ENCODE measurements at regions not wholly inside any gene's neighbourhood (a gene's known extent, or its start where the extent isn't known, plus 50 kb on each side); places are given as distances from the start of the nearest gene placed in this dataset.

DNA sequence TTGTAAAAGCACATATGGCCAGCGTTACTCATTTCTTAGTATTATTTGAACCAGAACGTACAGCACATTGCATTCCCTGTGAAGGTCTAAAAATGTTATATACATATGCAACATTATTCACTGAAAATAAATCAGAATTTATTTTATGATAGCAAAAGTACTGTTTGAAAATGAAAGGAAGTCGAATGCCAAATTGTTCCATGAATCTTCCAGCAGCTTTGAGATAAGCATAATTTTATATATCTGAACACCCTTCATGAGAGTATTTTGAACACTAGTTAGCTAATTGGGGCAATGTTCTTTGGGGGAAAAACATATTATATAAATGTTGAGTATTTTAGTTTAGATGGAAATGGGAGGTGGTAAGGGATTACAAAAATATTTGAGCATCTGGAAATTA lies 300.7 kb upstream of the SYT1 start (continued):
- TF ChIP-seq CHD4 (IDR thresholded peaks at IDR 0.05; ENCODE audit: borderline replicate concordance) (no peak), CHD2 (IDR thresholded peaks at IDR 0.05; ENCODE audit: low read length, partially characterized antibody) (no peak), HOXA7 (CRISPR knock-in tag; IDR thresholded peaks at IDR 0.05) (no peak)

- no peak for TF ChIP-seq HOXB5 (CRISPR knock-in tag; IDR thresholded peaks at IDR 0.05)
- TF ChIP-seq RCOR1 (IDR thresholded peaks at IDR 0.05; ENCODE audit: low read depth, low read length), result no peak
- no peak for TF ChIP-seq SREBF2 (IDR thresholded peaks at IDR 0.05)
- TF ChIP-seq RNF2 (IDR thresholded peaks at IDR 0.05; ENCODE audit: borderline replicate concordance, low read depth), result no peak
- TF ChIP-seq HES2 (IDR thresholded peaks at IDR 0.05), result no peak
- no peak for TF ChIP-seq NFE2L2 (conservative IDR thresholded peaks at IDR 0.05; ENCODE audit: low read length)
- TF ChIP-seq EHF (CRISPR knock-in tag; IDR thresholded peaks at IDR 0.05), result no peak
- TF ChIP-seq JUN (IDR thresholded peaks at IDR 0.05), result no peak
- no peak for TF ChIP-seq CTCF (IDR thresholded peaks at IDR 0.05)
- TF ChIP-seq MAZ (IDR thresholded peaks at IDR 0.05; ENCODE audit: borderline replicate concordance, low read depth, low read length), result no peak
- no peak for TF ChIP-seq RAD21 (conservative IDR thresholded peaks at IDR 0.05 in 1 of 2, IDR thresholded peaks at IDR 0.05 in 1 of 2)
- ATAC-seq, result no peak
- Histone ChIP-seq H3K27ac (no peak overlapping the region), H3K9me3 (no peaks in the 10 kb centered on the region), H3K4me3 (no peak overlapping the region), H3K4me1 (no peaks in the 10 kb centered on the region), H3K4me2 (no peak overlapping the region)
- FAIRE-seq, result no peak
- ChIA-PET CTCF (no interaction called here), POLR2A (no interaction called here)
- 70% methylated on average over 3 of the region's 3 CpGs for WGBS (ENCODE audit: missing lambda C conversion rate)
- DNase-seq (ENCODE audit: low read depth in 1 of 2, low spot score in 1 of 2), result no peak
Observed at GRCh38 chr12:78566456-78566855, 298.1 kb upstream of the SYT1 start.

DNA sequence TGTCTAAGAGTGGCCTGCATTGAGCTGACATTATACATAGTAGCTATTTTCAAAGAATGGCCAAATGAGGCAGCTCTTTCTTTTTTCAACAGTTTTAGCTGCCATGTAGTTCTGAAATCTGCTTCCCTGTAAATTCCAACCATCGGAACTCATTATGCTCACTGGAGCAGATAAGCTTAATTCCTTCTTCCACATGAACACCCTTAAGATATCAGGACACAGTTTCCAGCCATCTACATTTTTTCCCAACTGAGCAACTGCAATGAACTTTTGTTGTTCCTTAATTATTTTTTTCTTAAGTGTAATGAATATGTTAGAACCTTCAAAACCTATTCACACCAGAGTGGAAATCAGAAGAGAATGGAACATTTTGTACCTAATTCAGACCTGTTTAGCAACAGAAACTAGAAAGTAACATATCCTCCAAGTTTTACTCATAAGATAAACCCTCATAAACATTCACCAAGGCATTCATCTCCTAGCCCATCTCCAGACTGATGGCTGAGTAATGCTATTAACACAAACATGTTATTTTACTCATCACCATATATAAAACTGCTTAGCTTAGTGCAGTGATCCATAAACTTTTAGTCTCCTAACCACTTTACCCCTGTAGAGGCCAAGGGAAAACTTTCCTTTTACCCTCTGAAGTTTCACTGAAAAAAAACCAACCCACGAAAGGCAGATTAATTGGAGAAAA lies 296.1 kb upstream of the SYT1 start:
- FAIRE-seq (peak; percentile 28), DNase-seq (ENCODE audit: low read depth in 1 of 2, low spot score in 1 of 2) (no peak), ATAC-seq (no peak)
- POLR2A ChIA-PET, result no interaction called here
- CTCF ChIA-PET, result interaction anchor here (1.3 kb wide), 1 partner anchor 98 kb away, joined by 4 read pairs; no protein-coding TSS in a partner anchor
- H3K9me3 ChIP-seq, result no peaks in the 10 kb centered on the region
- H3K4me1 ChIP-seq, result no peaks in the 10 kb centered on the region
- H3K27ac ChIP-seq, result no peak overlapping the region
- no peak overlapping the region for H3K4me2 ChIP-seq
- H3K4me3 ChIP-seq, result no peak overlapping the region
- 89% methylated on average over 2 of the region's 2 CpGs for WGBS (ENCODE audit: missing lambda C conversion rate)
- no peak for TF ChIP-seq KDM1A (IDR thresholded peaks at IDR 0.05; ENCODE audit: low read depth)
- no peak for TF ChIP-seq NFE2L2 (conservative IDR thresholded peaks at IDR 0.05; ENCODE audit: low read length)
- no peak for TF ChIP-seq TP53 (CRISPR knock-in tag; IDR thresholded peaks at IDR 0.05)
- no peak for TF ChIP-seq KDM5A (IDR thresholded peaks at IDR 0.05)
- TF ChIP-seq TFCP2L1 (CRISPR knock-in tag; IDR thresholded peaks at IDR 0.05), result no peak
- TF ChIP-seq FOXS1 (CRISPR knock-in tag; IDR thresholded peaks at IDR 0.05), result no peak
- no peak for TF ChIP-seq FOSB (CRISPR knock-in tag; IDR thresholded peaks at IDR 0.05)
- TF ChIP-seq, protein P1, sequence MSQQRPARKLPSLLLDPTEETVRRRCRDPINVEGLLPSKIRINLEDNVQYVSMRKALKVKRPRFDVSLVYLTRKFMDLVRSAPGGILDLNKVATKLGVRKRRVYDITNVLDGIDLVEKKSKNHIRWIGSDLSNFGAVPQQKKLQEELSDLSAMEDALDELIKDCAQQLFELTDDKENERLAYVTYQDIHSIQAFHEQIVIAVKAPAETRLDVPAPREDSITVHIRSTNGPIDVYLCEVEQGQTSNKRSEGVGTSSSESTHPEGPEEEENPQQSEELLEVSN (IDR thresholded peaks at IDR 0.05; ENCODE audit: borderline replicate concordance, low read depth), result no peak
- TF ChIP-seq, protein P2, sequence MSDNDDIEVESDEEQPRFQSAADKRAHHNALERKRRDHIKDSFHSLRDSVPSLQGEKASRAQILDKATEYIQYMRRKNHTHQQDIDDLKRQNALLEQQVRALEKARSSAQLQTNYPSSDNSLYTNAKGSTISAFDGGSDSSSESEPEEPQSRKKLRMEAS (IDR thresholded peaks at IDR 0.05), result no peak
- no peak for TF ChIP-seq RARB (CRISPR knock-in tag; IDR thresholded peaks at IDR 0.05)
- TF ChIP-seq, protein P3, sequence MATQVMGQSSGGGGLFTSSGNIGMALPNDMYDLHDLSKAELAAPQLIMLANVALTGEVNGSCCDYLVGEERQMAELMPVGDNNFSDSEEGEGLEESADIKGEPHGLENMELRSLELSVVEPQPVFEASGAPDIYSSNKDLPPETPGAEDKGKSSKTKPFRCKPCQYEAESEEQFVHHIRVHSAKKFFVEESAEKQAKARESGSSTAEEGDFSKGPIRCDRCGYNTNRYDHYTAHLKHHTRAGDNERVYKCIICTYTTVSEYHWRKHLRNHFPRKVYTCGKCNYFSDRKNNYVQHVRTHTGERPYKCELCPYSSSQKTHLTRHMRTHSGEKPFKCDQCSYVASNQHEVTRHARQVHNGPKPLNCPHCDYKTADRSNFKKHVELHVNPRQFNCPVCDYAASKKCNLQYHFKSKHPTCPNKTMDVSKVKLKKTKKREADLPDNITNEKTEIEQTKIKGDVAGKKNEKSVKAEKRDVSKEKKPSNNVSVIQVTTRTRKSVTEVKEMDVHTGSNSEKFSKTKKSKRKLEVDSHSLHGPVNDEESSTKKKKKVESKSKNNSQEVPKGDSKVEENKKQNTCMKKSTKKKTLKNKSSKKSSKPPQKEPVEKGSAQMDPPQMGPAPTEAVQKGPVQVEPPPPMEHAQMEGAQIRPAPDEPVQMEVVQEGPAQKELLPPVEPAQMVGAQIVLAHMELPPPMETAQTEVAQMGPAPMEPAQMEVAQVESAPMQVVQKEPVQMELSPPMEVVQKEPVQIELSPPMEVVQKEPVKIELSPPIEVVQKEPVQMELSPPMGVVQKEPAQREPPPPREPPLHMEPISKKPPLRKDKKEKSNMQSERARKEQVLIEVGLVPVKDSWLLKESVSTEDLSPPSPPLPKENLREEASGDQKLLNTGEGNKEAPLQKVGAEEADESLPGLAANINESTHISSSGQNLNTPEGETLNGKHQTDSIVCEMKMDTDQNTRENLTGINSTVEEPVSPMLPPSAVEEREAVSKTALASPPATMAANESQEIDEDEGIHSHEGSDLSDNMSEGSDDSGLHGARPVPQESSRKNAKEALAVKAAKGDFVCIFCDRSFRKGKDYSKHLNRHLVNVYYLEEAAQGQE (IDR thresholded peaks at IDR 0.05), result no peak
- TF ChIP-seq CHD2 (IDR thresholded peaks at IDR 0.05; ENCODE audit: low read length, partially characterized antibody), result no peak
- no peak for TF ChIP-seq PHF8 (IDR thresholded peaks at IDR 0.05; ENCODE audit: borderline replicate concordance, low read depth)
- TF ChIP-seq JUNB (IDR thresholded peaks at IDR 0.05), result no peak
